Activated B cell treated with CpG ODN at 0.5 μM for 24 hours (primary cell): ENCODE measurements at regions not wholly inside any gene's neighbourhood (a gene's known extent, or its start where the extent isn't known, plus 50 kb on each side); places are given as distances from the start of the nearest gene placed in this dataset.

Source experiments
- ATAC-seq: fragments of 200-7000 bp; cut with Tn5 transposase; one replicate; pipeline ENCODE4 v1.10.0; 2021; ENCODE audit warnings: low read depth, mild to moderate bottlenecking, moderate library complexity
- CTCF ChIA-PET: fragments of 350-600 bp; sonication (Branson Sonifier 250); formaldehyde crosslinking; loops from one replicate; lab custom pipeline; 2021; ENCODE audit warnings: antibody characterized with exemption; lab: Charles Lee
- POLR2A ChIA-PET: fragments of 350-600 bp; sonication (Branson Sonifier 250); formaldehyde crosslinking; loops from one replicate; lab custom pipeline; 2021; ENCODE audit warnings: antibody characterized with exemption; lab: Charles Lee
- DNase-seq: peaks from one replicate; pipeline ENCODE4 v3.0.0; 2022
- H3K27ac Mint-ChIP-seq: one replicate; pipeline ENCODE4 v1.8.0; 2020; ENCODE audit warnings: mixed read lengths
- H3K27me3 Mint-ChIP-seq: one replicate; pipeline ENCODE4 v1.8.0; 2021; ENCODE audit warnings: mixed read lengths
- H3K36me3 Mint-ChIP-seq: one replicate; pipeline ENCODE4 v1.8.0; 2021; ENCODE audit warnings: low read depth, mixed read lengths
- H3K4me1 Mint-ChIP-seq: one replicate; pipeline ENCODE4 v1.8.0; 2021; ENCODE audit warnings: mixed read lengths
- H3K4me3 Mint-ChIP-seq: one replicate; pipeline ENCODE4 v1.8.0; 2020; ENCODE audit warnings: mild to moderate bottlenecking, mixed read lengths
- H3K9me3 Mint-ChIP-seq: one replicate; pipeline ENCODE4 v1.8.0; 2020; ENCODE audit warnings: mixed read lengths
- CTCF ChIP-seq: fragments of 200-600 bp; IDR thresholded peaks from one replicate; pipeline ENCODE4 v1.8.0; 2022; ENCODE audit warnings: antibody characterized with exemption, mild to moderate bottlenecking
- intact Hi-C: fragments of 100-400 bp; cut with micrococcal nuclease; formaldehyde crosslinking; loops from one replicate; pipeline ENCODE4 v1.15.1; 2024

GRCh38 chr4:103787057-103787456, 67.3 kb upstream of the TACR3 start:
- no peaks in the 10 kb centered on the region for H3K9me3 Mint-ChIP-seq
- POLR2A ChIA-PET: no interaction called here
- no peak for TF ChIP-seq CTCF
- no peak overlapping the region for H3K27ac Mint-ChIP-seq
- intact Hi-C loops: no loop called here
- DNase-seq (no peak), ATAC-seq (no peak)
- CTCF ChIA-PET: no interaction called here
- no peaks in the 10 kb centered on the region for H3K36me3 Mint-ChIP-seq
- no peaks in the 10 kb centered on the region for H3K27me3 Mint-ChIP-seq
- H3K4me3 Mint-ChIP-seq: no peak overlapping the region
- H3K4me1 Mint-ChIP-seq: no peaks in the 10 kb centered on the region

GRCh38 chr4:103786593-103786992, 66.8 kb upstream of the TACR3 start:
- CTCF ChIA-PET: no interaction called here
- intact Hi-C loops: no loop called here
- TF ChIP-seq CTCF: no peak
- Mint-ChIP-seq H3K4me1 (no peaks in the 10 kb centered on the region), H3K36me3 (no peaks in the 10 kb centered on the region), H3K27ac (no peak overlapping the region), H3K27me3 (no peaks in the 10 kb centered on the region), H3K4me3 (no peak overlapping the region), H3K9me3 (no peaks in the 10 kb centered on the region)
- ATAC-seq (no peak), DNase-seq (no peak)
- POLR2A ChIA-PET: no interaction called here

GRCh38 chr4:103786014-103786413, 66.2 kb upstream of the TACR3 start:
- ChIA-PET POLR2A (no interaction called here), CTCF (no interaction called here)
- TF ChIP-seq CTCF: no peak

GRCh38 chr4:103778221-103778620, 58.4 kb upstream of the TACR3 start:
- Mint-ChIP-seq H3K36me3 (no peaks in the 10 kb centered on the region), H3K27ac (no peak overlapping the region), H3K9me3 (no peaks in the 10 kb centered on the region), H3K4me3 (no peak overlapping the region), H3K4me1 (no peaks in the 10 kb centered on the region), H3K27me3 (no peaks in the 10 kb centered on the region)
- ChIA-PET CTCF (no interaction called here), POLR2A (no interaction called here)
- no peak for TF ChIP-seq CTCF
- intact Hi-C loops: no loop called here
- ATAC-seq: no peak
- no peak for DNase-seq

More at GRCh38 chr4:103786014-103786413, 66.2 kb upstream of the TACR3 start:
- Mint-ChIP-seq H3K4me3 (no peak overlapping the region), H3K9me3 (no peaks in the 10 kb centered on the region), H3K27me3 (no peaks in the 10 kb centered on the region), H3K27ac (no peak overlapping the region), H3K36me3 (no peaks in the 10 kb centered on the region), H3K4me1 (no peaks in the 10 kb centered on the region)
- DNase-seq (no peak), ATAC-seq (no peak)
- intact Hi-C loops: no loop called here

GRCh38 chr4:103774326-103774825, 54.6 kb upstream of the TACR3 start:
- intact Hi-C loops: no loop called here
- ATAC-seq (no peak), DNase-seq (no peak)
- H3K4me1 Mint-ChIP-seq: no peaks in the 10 kb centered on the region
- H3K27me3 Mint-ChIP-seq: no peaks in the 10 kb centered on the region
- no peaks in the 10 kb centered on the region for H3K36me3 Mint-ChIP-seq
- H3K4me3 Mint-ChIP-seq: no peak overlapping the region
- POLR2A ChIA-PET: no interaction called here
- CTCF ChIA-PET: no interaction called here
- H3K9me3 Mint-ChIP-seq: no peaks in the 10 kb centered on the region
- TF ChIP-seq CTCF: no peak
- H3K27ac Mint-ChIP-seq: no peak overlapping the region
